GM19324 (cell line): ENCODE measurements at regions not wholly inside any gene's neighbourhood (a gene's known extent, or its start where the extent isn't known, plus 50 kb on each side); places are given as distances from the start of the nearest gene placed in this dataset.
"Not testable (repeated sequence)": the region's sequence is repeated elsewhere in the genome, so short reads cannot be mapped to it uniquely, and the experiment has no call there.

Source experiments
- ATAC-seq: cut with Tn5 transposase; IDR thresholded peaks from one replicate; pipeline ENCODE4 v1.9.1; 2021; ENCODE audit warnings: mild to moderate bottlenecking, moderate library complexity; ENCODE audit not compliant: unreplicated experiment, low FRiP score

DNA sequence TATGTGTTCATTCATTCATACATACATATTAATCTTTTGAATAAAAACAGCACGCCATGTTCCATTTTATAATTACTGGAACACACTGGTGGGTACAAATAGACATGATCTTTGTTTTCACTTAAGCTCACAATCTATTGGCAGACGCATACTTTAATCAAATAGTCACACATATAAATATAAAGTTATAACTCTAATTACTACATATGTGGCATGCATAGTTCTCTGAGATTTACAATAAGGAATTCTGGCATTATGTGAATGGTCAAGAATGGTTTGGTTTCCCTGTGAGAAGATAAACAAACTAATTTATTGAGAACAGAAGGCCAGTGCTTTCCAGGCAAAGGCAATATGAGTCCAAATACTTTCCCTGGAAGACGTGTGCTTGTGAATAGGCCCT lies 576.2 kb downstream of the CDH8 start:
- no peak for ATAC-seq

DNA sequence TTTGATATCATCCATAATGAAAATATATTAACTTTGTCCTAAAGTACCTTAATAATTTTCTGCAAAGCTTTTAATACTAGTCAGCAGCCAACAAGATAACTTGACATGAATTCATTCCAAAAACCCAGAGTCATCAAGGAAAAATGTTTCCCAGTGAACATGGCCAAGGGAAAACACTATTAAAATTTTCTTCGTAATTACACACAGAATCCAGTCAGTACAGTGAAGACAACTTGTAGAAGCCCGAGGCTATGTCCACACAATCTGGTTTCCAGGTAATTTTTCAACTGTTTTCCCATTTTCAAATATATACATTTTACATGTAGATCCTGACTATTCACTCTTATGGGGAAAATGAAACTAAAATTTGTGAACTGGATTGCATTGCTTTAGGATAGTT lies 600.9 kb downstream of the CDH8 start:
- ATAC-seq: no peak

DNA sequence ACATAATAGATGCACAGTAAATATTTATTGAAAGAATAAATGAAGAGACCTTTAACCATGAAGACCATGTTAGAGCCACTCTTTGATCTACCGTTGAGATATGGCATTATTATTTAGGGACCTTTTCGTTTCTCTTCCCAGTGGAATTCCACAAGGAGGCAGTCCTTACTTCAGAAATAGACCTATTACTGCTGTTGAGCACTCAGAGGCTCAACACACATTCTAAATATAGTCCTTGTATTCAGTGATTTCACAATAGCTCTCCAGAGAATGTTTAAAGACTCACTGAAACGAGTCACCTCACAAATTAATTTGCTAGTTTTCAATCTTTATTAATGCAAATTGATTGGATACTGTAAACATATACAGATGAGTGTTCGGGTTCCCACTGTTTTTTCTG lies 603.8 kb downstream of the CDH8 start:
- no peak for ATAC-seq

DNA sequence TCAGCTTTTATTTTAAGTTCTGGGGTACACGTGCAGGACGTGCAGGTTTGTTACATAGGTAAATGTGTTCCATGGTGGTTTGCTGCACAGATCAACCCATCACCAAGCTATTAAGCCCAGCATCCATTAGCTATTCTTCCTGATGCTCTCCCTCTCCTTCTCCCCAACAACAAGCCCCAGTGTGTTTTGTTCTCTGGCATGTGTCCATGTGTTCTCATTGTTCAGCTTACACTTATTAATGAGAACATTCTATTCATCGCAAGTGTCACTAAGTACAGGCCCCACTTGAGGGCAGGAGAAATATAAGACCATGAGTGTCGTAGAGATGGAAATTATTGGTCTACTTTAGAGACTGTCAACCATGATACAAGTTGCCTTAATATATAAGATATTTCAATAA lies 615.1 kb downstream of the CDH8 start:
- ATAC-seq: no peak

DNA sequence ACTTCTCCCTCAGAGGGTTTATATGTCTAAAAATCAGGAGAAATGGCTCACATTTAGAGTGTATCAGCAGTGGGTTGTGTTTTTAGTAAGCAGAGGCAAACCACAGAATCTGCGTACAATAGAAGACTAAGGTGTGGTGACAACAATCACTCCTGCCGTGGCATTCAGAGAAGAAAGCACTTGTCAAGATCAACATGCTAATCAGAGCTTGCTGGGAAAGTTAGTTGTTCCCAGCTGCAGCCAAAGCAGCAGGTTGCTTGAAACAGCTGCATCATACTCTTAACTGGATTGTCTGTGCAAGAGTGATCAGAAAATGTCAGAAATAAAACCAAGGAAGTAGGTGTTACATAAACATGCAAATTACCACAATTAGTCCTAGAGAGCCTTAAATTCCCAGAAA lies 616.4 kb downstream of the CDH8 start:
- no peak for ATAC-seq

DNA sequence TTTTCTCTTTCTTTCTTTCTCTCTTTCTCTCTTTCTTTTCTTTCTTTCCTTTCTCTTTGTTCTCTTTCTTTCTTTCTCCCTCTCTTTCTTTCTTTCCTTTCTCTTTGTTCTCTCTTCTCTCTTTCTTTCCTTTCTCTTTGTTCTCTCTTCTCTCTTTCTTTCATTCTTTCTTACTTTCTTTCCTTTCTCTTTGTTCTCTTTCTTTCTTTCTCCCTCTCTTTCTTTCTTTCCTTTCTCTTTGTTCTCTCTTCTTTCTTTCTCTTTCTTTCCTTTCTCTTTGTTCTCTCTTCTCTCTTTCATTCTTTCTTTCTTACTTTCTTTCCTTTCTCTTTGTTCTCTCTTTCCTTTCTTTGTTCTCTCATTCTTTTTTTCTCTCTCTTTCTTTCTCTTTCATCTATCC lies 617.4 kb downstream of the CDH8 start:
- not testable (repeated sequence) for ATAC-seq

DNA sequence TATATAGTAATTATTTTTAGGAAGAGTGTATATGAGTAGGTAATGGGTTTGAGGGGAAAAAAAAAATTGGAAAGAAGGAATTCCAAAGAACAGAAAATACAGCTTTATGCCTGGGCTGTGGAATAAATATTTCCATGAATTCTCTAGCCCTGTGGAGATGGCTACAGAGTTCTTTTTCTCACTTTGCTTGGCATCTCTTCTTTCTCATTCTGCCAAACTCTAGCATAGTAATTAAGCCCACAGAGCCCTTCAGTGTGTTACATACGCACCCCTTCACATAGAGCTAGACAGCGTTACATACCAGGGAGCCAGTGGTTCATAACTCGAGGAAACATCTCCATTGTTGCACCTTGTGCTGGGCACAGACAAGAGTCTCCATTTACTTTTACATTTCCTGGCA lies 621.1 kb downstream of the CDH8 start:
- ATAC-seq: no peak

DNA sequence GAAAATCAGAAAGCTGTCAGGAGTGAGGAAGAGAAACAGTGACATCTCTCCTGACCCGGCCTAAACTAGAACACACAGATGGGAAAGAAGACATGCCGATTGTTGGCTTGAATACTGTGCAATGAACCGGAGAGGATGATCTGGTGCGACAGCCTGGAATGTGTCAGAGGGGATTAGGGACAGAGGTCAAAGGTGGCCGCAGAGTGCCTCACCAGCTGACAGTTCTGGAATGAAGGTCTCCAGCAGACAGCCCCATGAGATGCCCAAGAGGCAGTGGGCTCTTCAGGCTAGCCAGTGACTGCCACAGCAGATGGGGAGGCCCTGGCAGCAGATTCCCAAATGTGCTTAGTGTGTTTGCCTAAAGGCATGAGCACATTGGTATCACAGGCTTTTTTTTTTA lies 623.2 kb downstream of the CDH8 start:
- no peak for ATAC-seq

DNA sequence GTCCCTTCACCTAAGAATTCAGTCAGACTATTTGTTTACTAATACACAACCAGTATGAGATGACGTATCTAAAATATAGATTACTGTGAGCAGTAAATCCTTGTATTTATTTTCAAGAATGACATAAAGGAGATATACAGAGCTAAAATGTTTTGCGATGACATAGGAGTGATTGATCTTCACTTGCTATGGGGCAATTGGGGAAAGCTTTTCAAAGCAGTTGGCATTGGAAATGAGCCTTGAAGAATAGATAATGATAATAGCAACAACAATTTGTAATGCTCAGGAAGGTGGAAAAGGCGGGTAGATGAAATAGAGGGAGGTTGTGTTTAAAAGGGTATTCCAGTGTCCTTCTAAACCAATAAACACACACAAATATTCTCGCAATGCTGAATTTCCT lies 623.7 kb downstream of the CDH8 start:
- no peak for ATAC-seq

DNA sequence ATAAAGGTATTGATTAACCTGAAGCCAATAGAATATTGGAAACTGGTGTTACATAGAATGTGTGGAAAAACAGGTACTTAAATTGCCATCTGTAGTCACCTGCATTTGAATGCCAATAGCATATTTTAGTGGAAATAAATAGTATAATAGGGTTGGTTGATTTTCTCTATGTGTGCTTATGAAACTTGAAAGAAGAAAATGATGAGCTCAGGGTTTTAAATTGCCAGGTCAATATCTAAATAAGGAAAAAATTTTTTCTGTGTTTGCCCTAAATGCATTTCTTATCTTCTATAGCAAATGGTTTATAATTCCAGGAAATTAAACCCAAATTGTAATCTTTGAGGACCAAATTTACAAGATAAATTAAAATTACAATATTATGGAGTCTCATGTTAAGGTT lies 626.6 kb downstream of the CDH8 start:
- no peak for ATAC-seq

DNA sequence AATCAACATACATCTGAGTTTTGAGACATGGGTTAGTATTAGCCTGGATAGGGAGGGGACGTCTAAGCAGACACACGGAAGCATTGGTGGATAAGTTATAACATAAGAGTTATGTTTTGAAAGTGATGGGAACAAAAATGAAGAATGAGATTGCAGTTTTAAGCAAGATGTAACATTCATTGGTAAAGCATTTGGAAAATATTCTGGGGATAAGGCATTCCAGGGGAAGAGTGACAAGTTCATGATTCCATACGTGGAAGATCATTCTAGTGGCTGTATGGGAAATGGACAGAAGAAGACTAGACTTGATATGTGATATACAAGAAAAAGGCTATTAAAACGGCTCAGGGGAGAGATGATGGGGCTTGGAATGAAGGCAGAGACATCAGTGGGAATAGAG lies 632.9 kb downstream of the CDH8 start:
- ATAC-seq: no peak

DNA sequence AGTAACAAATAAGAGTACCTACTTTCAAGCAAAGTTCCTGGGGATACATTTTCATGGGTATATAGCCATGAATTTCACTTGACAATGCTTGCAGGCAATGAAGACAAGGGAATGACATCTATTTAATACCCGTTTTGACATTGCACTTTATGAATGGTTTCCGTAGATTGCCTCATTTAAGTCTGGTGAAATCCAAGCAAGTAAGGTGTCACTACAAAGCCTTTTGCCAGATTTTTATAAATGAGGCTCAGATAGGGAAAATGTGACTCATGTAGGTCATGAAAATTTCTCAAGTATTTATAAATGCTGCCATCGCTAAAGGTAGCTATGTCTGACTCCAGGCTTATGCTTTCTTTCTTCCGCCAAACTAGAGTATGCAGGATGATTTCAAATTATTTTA lies 644.3 kb downstream of the CDH8 start:
- ATAC-seq: no peak

DNA sequence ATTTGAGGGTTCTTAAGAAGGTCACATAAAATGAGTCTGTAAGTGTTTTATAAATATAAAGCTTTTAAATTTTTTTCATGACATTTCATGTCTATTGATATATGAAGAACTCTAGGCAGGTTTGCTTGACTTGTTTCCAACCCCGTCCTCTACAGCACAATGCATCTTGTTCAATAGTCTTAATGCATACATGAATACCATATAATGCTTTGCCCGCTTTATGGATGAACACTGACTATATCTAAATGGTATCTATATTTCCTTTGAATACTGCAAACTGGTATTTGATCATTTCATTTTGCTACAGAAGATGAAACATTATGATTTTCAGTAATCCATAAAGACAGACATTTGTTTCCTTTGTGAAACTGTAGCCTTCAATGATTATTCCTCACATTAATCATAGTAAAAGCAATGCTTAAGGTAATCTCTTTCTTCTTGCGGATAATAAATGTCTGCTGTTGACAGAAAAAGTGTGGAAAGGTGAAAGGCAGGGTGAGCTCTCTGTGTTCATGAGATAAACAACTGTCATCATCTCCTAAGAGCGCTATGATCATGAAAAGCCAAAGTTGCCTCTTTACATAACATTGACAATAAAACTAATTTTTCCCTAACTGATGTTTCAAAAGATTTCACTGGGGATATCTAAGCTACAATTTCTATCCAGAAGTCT lies 645.1 kb downstream of the CDH8 start:
- ATAC-seq: no peak

DNA sequence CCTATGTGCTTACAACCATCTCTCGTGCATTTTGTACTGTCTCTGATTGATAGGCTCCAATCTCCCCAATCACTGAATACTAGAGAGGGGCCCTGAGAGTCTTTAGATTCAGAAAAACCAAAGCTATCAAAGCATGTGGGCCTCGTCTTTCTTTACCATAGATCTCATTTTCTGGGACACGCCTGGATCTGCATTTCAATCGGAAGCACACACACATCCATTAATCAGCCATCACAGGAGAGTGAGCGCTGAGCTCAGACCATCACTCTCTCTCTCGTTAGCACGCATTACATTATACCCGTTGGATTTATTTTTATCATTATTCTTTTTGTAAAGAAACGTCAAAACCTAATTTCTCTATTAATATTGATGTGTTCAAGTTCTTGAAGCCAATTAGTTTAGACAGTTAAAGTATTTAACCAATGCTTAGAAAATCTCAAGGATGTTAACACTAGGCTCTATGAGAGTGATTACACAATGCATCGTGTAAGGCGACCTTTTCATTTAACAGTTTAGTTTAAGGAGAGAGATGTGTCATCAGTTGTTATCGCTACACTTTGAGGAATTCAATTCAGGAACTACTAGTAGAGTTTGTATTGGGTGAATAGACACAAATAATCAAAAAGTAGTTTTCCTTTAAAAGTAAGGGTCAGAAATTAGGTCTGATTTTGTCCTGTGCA lies 650.7 kb downstream of the CDH8 start:
- no peak for ATAC-seq

DNA sequence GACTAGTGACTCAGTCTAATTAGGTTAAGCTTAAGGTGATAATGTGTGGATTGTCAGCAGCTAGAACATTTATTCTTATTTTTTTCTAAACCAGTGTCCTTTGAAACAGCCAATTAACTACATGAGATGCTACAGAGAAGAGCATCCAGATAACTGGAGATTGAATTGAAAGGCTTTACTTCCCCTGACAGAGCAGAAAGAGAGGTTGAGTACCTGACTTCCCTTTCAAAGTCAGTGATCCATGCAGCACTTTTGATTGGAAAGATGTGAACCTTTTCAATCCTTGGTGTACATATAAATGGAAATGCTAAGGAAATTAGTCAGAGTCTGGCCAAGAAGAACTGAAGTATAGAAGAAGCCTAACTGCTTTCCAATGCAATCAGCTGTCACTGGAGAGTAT lies 653.8 kb downstream of the CDH8 start:
- no peak for ATAC-seq

DNA sequence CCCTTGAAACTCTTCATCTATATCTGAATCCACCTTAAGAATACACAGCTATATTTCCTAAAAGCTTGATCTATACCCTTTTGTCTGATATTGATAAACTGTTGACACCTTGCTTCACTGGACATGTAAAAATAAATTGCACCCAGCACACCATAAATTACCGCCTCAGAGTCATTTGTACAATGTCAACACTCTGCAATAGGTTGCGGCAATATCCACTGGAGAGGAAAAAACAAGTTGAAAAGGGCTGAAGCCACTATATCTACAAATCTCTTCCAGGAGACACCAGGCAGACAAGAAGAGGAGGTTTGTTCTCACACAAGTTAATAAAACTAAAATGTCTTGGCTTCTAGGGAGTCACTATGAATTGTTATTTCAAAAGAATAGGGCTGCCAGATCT lies 656.9 kb downstream of the CDH8 start:
- ATAC-seq: no peak

DNA sequence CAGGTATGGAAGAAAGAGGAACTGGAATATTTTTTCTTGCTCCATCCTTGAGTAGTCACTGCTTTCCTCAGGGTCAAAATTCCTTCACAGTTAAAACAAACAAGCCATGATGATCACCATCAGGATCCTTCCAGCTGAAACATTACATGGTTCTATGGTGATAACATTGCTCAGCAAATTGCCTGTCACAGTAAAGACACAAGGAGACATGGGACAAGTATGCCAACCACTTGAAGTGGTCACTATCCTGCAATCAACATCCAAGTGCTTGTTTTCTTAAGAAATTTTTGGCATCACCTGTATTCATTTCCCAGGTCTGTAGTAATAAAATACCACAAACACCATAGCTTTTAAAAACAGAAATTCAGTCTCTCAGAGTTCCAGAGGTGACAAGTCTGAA lies 662.2 kb downstream of the CDH8 start:
- ATAC-seq: no peak

DNA sequence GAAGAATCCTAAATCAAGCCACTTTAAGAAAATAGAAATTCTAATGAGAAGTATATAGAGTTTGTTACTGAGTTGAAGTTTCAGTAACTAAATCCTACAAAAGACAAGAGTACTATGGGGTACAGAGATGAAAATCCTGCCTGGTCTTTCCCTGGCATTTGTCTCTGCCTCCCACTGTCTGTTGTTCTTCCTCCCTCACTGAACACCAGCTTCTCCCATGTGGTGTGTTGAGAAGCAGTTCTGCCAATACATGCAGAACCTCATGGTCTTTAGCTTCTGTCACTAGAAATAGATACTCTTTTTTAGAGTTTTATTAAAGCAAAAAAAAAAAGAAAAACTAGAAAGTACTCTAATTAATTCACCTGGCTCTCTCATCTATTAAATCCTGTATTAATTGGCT lies 664.4 kb downstream of the CDH8 start:
- ATAC-seq: no peak

DNA sequence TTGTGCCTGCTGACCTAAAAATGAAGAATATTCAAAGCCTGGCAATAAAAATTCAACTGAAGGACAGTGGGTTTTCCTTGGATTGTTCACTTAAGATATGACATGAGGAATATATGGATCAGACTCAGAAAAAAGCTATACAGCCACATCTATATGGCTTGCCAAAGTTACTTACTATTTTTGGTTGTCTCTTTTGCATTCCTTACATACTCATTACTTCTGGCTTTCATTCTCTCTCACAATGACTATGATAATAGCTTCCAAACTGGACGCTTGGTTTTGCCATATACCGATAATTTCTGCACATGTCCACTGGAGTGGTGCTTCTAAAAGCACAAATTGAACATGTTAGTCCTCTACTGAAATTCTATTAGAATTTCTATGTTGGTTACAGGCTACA lies 664.9 kb downstream of the CDH8 start:
- no peak for ATAC-seq

DNA sequence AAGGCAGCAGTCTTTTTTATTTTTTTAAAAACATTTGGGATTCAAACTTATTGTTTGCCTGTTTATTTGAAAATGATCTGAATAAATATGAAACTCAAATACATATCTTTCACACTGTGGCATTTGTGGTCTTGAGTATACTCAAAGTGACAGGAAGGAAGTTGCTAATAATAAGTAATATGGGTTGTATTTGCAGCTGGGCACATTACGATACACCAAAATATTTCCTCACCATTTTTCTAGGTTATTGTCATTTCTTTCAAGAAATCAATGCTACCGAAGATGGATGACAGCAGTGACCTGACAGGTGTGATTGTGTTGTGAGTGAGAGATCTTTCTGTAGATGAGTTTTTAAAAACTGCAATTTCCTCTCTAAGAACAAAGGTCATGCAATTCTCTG lies 665.7 kb downstream of the CDH8 start:
- ATAC-seq: no peak

DNA sequence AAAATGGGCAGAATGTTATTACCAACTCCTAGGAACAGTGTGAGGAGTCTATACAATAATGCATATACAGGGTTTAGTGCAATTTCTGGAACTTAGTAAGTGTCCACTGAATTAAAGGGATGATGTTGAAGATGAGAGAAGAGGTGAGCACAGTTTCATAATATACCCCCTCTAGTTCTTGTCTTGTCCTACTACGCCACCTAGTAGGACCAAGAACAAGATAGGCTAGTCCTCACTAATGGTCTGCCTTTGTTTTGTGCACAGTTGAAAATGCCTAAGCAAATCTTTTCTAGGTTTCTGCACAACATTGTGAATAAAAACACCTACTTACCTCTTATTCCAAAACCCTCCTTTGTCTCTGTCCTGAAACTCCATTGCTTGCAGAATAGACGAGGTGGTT lies 670.2 kb downstream of the CDH8 start:
- ATAC-seq: no peak

DNA sequence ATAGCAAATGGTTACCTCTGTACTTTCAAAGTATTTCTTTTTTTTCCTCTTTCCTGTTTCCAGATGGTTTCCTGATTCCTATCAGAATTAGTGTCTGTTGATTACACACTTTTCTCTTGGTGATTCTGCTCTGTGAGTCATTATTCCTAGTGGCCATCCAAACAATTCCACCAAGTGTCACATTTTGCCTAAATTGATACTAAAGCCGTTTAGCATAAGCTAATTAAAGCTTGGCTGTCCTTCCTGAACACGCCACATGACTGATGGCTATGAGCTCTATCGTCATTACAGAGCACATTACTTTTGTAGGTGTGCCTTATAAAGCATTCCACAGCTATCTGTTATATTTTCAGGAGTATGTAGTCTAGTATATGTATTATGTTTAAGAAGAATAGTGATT lies 671.2 kb downstream of the CDH8 start:
- ATAC-seq: no peak

DNA sequence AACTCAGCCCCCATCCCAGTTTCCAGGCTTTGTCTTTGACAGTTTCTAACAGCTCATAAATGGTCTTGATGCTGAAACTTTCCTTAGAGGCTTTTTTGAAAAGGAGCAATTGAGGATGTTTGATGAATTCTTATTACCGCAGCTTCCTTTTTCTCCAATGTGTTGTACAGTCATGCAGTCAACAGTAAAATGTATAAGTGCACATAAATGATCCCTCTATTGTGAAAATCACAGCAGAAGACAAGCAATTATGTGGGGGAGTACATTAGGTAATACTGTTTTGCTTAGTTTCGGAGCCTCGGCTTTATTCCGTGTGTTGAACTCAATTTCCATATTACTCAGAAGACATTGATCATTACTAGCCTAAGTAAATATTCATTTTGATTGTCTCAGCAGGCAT lies 673.7 kb downstream of the CDH8 start:
- no peak for ATAC-seq
